ENCODE measurements at regions not wholly inside any gene's neighbourhood (a gene's known extent, or its start where the extent isn't known, plus 50 kb on each side); places are given as distances from the start of the nearest gene placed in this dataset.
"Not testable (repeated sequence)": the region's sequence is repeated elsewhere in the genome, so short reads cannot be mapped to it uniquely, and the experiment has no call there.

- no peak for DNase-seq
These were observed 260.8 kb upstream of the AMIGO2 start for GRCh38 chr12:47340411-47341015.

GRCh38 chr12:47337581-47337980 lies 257.8 kb upstream of the AMIGO2 start:
- no peak for DNase-seq

GRCh38 chr12:47333271-47333858 lies 253.6 kb upstream of the AMIGO2 start:
- not testable (repeated sequence) for DNase-seq

- no peak for DNase-seq
These were observed 249.2 kb upstream of the AMIGO2 start for GRCh38 chr12:47328831-47329545.

GRCh38 chr12:47326190-47326589 lies 246.4 kb upstream of the AMIGO2 start:
- no peak for DNase-seq

GRCh38 chr12:47323802-47324201 lies 244.0 kb upstream of the AMIGO2 start:
- DNase-seq = no peak

GRCh38 chr12:47321436-47321835 lies 241.7 kb upstream of the AMIGO2 start:
- no peak for DNase-seq

GRCh38 chr12:47319746-47320145 lies 240.0 kb upstream of the AMIGO2 start:
- DNase-seq = no peak

- no peak for DNase-seq
These were observed 239.2 kb upstream of the AMIGO2 start for GRCh38 chr12:47318963-47319362.

- no peak for DNase-seq
These were observed 237.6 kb upstream of the AMIGO2 start for GRCh38 chr12:47317175-47317915.

GRCh38 chr12:47316609-47317049 lies 236.9 kb upstream of the AMIGO2 start:
- no peak for DNase-seq

GRCh38 chr12:47314996-47315395 lies 235.2 kb upstream of the AMIGO2 start:
- no peak for DNase-seq

GRCh38 chr12:47312808-47313426 lies 233.2 kb upstream of the AMIGO2 start:
- DNase-seq = no peak

GRCh38 chr12:47312147-47312546 lies 232.4 kb upstream of the AMIGO2 start:
- DNase-seq = no peak

- no peak for DNase-seq
These were observed 231.8 kb upstream of the AMIGO2 start for GRCh38 chr12:47311568-47311967.

- DNase-seq = no peak
These were observed 231.3 kb upstream of the AMIGO2 start for GRCh38 chr12:47311010-47311409.

- no peak for DNase-seq
These were observed 228.9 kb upstream of the AMIGO2 start for GRCh38 chr12:47308672-47309071.

GRCh38 chr12:47307680-47308399 lies 228.1 kb upstream of the AMIGO2 start:
- peak; percentile 49 for DNase-seq

- peak; percentile 54 for DNase-seq
These were observed 227.3 kb upstream of the AMIGO2 start for GRCh38 chr12:47306773-47307679.

- DNase-seq = no peak
These were observed 226.4 kb upstream of the AMIGO2 start for GRCh38 chr12:47306130-47306529.

- no peak for DNase-seq
These were observed 225.7 kb upstream of the AMIGO2 start for GRCh38 chr12:47305464-47305863.
